ENCODE measurements at regions not wholly inside any gene's neighbourhood (a gene's known extent, or its start where the extent isn't known, plus 50 kb on each side); places are given as distances from the start of the nearest gene placed in this dataset.
A peak's percentile ranks its signal among the peaks of the same experiment; 100 is the strongest.

- H3K27me3 ChIP-seq = no peaks in the 10 kb centered on the region
- DNase-seq = no peak
- H3K4me3 ChIP-seq (replicated peaks in 1 of 3) = no peak overlapping the region
- H3K36me3 ChIP-seq = no peaks in the 10 kb centered on the region
- 76 to 78% methylated on average over 11 of the region's 11 CpGs for WGBS, 2 donors
- TF ChIP-seq POLR2A (IDR thresholded peaks at IDR 0.05) (no peak), CTCF (IDR thresholded peaks at IDR 0.05) (no peak)
- intact Hi-C loops (cut with DNase I) = no loop called here
- no peaks in the 10 kb centered on the region for H3K4me1 ChIP-seq
- no peaks in the 10 kb centered on the region for H3K9me3 ChIP-seq
- no peak overlapping the region for H3K27ac ChIP-seq
Measured at GRCh38 chr13:107736170-107736569, 479.2 kb downstream of the LIG4 start.

- TF ChIP-seq POLR2A (IDR thresholded peaks at IDR 0.05) = no peak
- TF ChIP-seq CTCF (IDR thresholded peaks at IDR 0.05) = no peak
- no peaks in the 10 kb centered on the region for H3K9me3 ChIP-seq
- intact Hi-C loops (cut with DNase I) = no loop called here
- H3K27me3 ChIP-seq = no peaks in the 10 kb centered on the region
- peak in 1 of 2 donors; percentile 3 for DNase-seq
- H3K27ac ChIP-seq = no peak overlapping the region
- no peaks in the 10 kb centered on the region for H3K4me1 ChIP-seq
- H3K36me3 ChIP-seq = no peaks in the 10 kb centered on the region
- 41 to 48% methylated on average over 7 of the region's 7 CpGs for WGBS, 2 donors
- H3K4me3 ChIP-seq (replicated peaks in 1 of 3) = no peak overlapping the region
Measured at GRCh38 chr13:107734891-107735625, 480.3 kb downstream of the LIG4 start.

GRCh38 chr13:107733276-107733675, 482.1 kb downstream of the LIG4 start:
- intact Hi-C loops (cut with DNase I) = no loop called here
- TF ChIP-seq POLR2A (IDR thresholded peaks at IDR 0.05) (no peak), CTCF (IDR thresholded peaks at IDR 0.05) (no peak)

GRCh38 chr13:107730813-107731212, 484.5 kb downstream of the LIG4 start:
- no peak for DNase-seq
- Histone ChIP-seq H3K4me3 (replicated peaks in 1 of 3) (no peak overlapping the region), H3K4me1 (no peaks in the 10 kb centered on the region), H3K27ac (no peak overlapping the region), H3K27me3 (no peaks in the 10 kb centered on the region), H3K36me3 (no peaks in the 10 kb centered on the region), H3K9me3 (no peaks in the 10 kb centered on the region)
- intact Hi-C loops (cut with DNase I) = no loop called here
- TF ChIP-seq CTCF (IDR thresholded peaks at IDR 0.05) (no peak), POLR2A (IDR thresholded peaks at IDR 0.05) (no peak)
- 53 to 60% methylated on average over 6 of the region's 6 CpGs for WGBS, 2 donors

More at GRCh38 chr13:107733276-107733675, 482.1 kb downstream of the LIG4 start:
- Histone ChIP-seq H3K27me3 (no peaks in the 10 kb centered on the region), H3K4me3 (replicated peaks in 1 of 3) (no peak overlapping the region), H3K4me1 (no peaks in the 10 kb centered on the region), H3K9me3 (no peaks in the 10 kb centered on the region), H3K36me3 (no peaks in the 10 kb centered on the region), H3K27ac (no peak overlapping the region)
- no peak for DNase-seq

GRCh38 chr13:107721125-107721869, 494.0 kb downstream of the LIG4 start:
- Histone ChIP-seq H3K27me3 (no peaks in the 10 kb centered on the region), H3K27ac (no peak overlapping the region), H3K36me3 (no peaks in the 10 kb centered on the region), H3K4me3 (replicated peaks in 1 of 3) (no peak overlapping the region), H3K4me1 (no peaks in the 10 kb centered on the region), H3K9me3 (no peaks in the 10 kb centered on the region)
- 50 to 52% methylated on average over 13 of the region's 13 CpGs for WGBS, 2 donors
- DNase-seq = no peak
- no peak for TF ChIP-seq CTCF (IDR thresholded peaks at IDR 0.05)
- TF ChIP-seq POLR2A (IDR thresholded peaks at IDR 0.05) = no peak
- intact Hi-C loops (cut with DNase I) = no loop called here

Measured in thyroid gland (tissue), 4 donors.